ENCODE measurements at regions not wholly inside any gene's neighbourhood (a gene's known extent, or its start where the extent isn't known, plus 50 kb on each side); places are given as distances from the start of the nearest gene placed in this dataset.

- DNase-seq (ENCODE audit: low read depth): no peak
- no peak overlapping the region for H3K4me3 ChIP-seq (ENCODE audit: low read depth, low read length)
- no peak for TF ChIP-seq CTCF (IDR thresholded peaks at IDR 0.05; ENCODE audit: insufficient read depth, low read length)
Measured at GRCh38 chr1:50271337-50271736, 151.9 kb downstream of the DMRTA2 start.

- DNase-seq (ENCODE audit: low read depth): no peak
Measured at GRCh38 chr1:50270926-50271325, 152.3 kb downstream of the DMRTA2 start.

GRCh38 chr1:50268049-50268448 lies 155.2 kb downstream of the DMRTA2 start:
- no peak for TF ChIP-seq CTCF (IDR thresholded peaks at IDR 0.05; ENCODE audit: insufficient read depth, low read length)
- H3K4me3 ChIP-seq (ENCODE audit: low read depth, low read length): no peak overlapping the region
- no peak for DNase-seq (ENCODE audit: low read depth)

More at GRCh38 chr1:50270926-50271325, 152.3 kb downstream of the DMRTA2 start:
- no peak overlapping the region for H3K4me3 ChIP-seq (ENCODE audit: low read depth, low read length)
- no peak for TF ChIP-seq CTCF (IDR thresholded peaks at IDR 0.05; ENCODE audit: insufficient read depth, low read length)

GRCh38 chr1:50266509-50266908 lies 156.7 kb downstream of the DMRTA2 start:
- DNase-seq (ENCODE audit: low read depth): peak; percentile 42
- no peak overlapping the region for H3K4me3 ChIP-seq (ENCODE audit: low read depth, low read length)
- no peak for TF ChIP-seq CTCF (IDR thresholded peaks at IDR 0.05; ENCODE audit: insufficient read depth, low read length)

- no peak overlapping the region for H3K4me3 ChIP-seq (ENCODE audit: low read depth, low read length)
- TF ChIP-seq CTCF (IDR thresholded peaks at IDR 0.05; ENCODE audit: insufficient read depth, low read length): no peak
- DNase-seq (ENCODE audit: low read depth): peak; percentile 42
Measured at GRCh38 chr1:50265790-50266314, 157.1 kb downstream of the ELAVL4 start.

GRCh38 chr1:50264590-50264989 lies 155.9 kb downstream of the ELAVL4 start:
- no peak for TF ChIP-seq CTCF (IDR thresholded peaks at IDR 0.05; ENCODE audit: insufficient read depth, low read length)
- H3K4me3 ChIP-seq (ENCODE audit: low read depth, low read length): no peak overlapping the region
- DNase-seq (ENCODE audit: low read depth): no peak

- no peak for TF ChIP-seq CTCF (IDR thresholded peaks at IDR 0.05; ENCODE audit: insufficient read depth, low read length)
- no peak for DNase-seq (ENCODE audit: low read depth)
- no peak overlapping the region for H3K4me3 ChIP-seq (ENCODE audit: low read depth, low read length)
Measured at GRCh38 chr1:50262436-50262835, 153.7 kb downstream of the ELAVL4 start.

All from fibroblast of the aortic adventitia (primary cell).